ENCODE measurements at regions not wholly inside any gene's neighbourhood (a gene's known extent, or its start where the extent isn't known, plus 50 kb on each side); places are given as distances from the start of the nearest gene placed in this dataset.

DNA sequence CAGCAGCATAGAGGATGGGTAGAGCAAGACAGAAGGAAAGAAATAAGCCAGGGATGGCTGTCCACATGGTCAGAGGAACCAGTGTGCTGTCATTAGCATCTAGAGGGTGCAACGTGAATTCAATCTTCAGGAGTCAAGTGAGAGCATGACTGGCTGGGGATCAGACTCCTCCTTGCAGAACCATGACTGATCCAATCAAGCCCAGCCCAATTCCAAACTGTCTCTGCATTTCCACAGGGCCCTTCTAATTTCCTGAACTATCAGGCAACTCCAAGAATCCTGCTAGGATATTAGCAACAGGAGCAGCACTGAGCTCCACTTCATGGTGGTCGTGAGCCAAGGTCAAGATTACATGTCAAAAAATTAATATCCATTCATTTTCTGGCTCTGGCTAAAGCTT, 166.8 kb upstream of the CAMK1G start:
- no peak overlapping the region for H3K27ac ChIP-seq (ENCODE audit: low read depth, low read length, poor library complexity, severe bottlenecking)
- no peak for TF ChIP-seq EZH2phosphoT487 (IDR thresholded peaks at IDR 0.05; ENCODE audit: borderline replicate concordance, low read depth, low read length)
- TF ChIP-seq, protein P1, sequence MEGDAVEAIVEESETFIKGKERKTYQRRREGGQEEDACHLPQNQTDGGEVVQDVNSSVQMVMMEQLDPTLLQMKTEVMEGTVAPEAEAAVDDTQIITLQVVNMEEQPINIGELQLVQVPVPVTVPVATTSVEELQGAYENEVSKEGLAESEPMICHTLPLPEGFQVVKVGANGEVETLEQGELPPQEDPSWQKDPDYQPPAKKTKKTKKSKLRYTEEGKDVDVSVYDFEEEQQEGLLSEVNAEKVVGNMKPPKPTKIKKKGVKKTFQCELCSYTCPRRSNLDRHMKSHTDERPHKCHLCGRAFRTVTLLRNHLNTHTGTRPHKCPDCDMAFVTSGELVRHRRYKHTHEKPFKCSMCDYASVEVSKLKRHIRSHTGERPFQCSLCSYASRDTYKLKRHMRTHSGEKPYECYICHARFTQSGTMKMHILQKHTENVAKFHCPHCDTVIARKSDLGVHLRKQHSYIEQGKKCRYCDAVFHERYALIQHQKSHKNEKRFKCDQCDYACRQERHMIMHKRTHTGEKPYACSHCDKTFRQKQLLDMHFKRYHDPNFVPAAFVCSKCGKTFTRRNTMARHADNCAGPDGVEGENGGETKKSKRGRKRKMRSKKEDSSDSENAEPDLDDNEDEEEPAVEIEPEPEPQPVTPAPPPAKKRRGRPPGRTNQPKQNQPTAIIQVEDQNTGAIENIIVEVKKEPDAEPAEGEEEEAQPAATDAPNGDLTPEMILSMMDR (conservative IDR thresholded peaks at IDR 0.05; ENCODE audit: low read length) = no peak
- no peaks in the 10 kb centered on the region for H4K20me1 ChIP-seq (ENCODE audit: insufficient read depth, low read length)
- H3K4me1 ChIP-seq (ENCODE audit: insufficient read depth, low read length, poor library complexity, severe bottlenecking) = no peaks in the 10 kb centered on the region
- no peak overlapping the region for H3K4me3 ChIP-seq (ENCODE audit: low read depth, low read length, poor library complexity, severe bottlenecking)
- no peak overlapping the region for H2AFZ ChIP-seq (ENCODE audit: low read length)
- no peak for DNase-seq (ENCODE audit: low spot score)
- H3K9me3 ChIP-seq (ENCODE audit: low read length) = no peaks in the 10 kb centered on the region
- ChIA-PET CTCF (ENCODE audit: unreplicated experiment) (no interaction called here), POLR2A (no interaction called here)
- BruUV-seq (replicated peaks) = no TSS peak
- H3K4me2 ChIP-seq (ENCODE audit: low read length) = no peak overlapping the region
- intact Hi-C loops (cut with micrococcal nuclease; ENCODE audit: unreplicated experiment) = no loop called here
- H3K9me2 ChIP-seq (ENCODE audit: insufficient read depth, low read length) = no peaks in the 10 kb centered on the region
- no peaks in the 10 kb centered on the region for H3K79me2 ChIP-seq (ENCODE audit: insufficient read depth, low read depth, low read length)
- H3K36me3 ChIP-seq (ENCODE audit: insufficient read depth, low read length) = no peaks in the 10 kb centered on the region

DNA sequence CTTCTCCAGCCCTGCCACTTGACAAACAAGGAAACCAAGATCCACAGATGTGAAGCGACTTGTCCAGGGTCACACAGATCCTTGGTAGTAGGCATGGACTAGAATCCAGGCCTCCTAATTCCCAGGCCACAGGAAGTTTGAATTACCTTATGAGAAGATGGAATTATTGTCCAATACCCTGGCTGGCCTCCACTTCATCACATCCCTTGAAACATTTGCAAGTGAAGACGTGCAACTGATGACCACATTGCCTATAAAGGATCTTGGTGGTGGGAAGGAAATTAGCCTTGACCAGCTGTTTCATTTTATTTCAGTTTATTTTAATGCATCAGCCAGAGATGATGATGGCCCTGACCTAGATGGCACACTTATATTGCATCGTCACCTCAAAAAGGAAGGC, 165.8 kb upstream of the CAMK1G start:
- Histone ChIP-seq H3K79me2 (ENCODE audit: insufficient read depth, low read depth, low read length) (no peaks in the 10 kb centered on the region), H4K20me1 (ENCODE audit: insufficient read depth, low read length) (no peaks in the 10 kb centered on the region), H3K9me3 (ENCODE audit: low read length) (no peaks in the 10 kb centered on the region), H3K9me2 (ENCODE audit: insufficient read depth, low read length) (no peaks in the 10 kb centered on the region), H3K27ac (ENCODE audit: low read depth, low read length, poor library complexity, severe bottlenecking) (no peak overlapping the region), H3K4me2 (ENCODE audit: low read length) (no peak overlapping the region), H2AFZ (ENCODE audit: low read length) (no peak overlapping the region), H3K36me3 (ENCODE audit: insufficient read depth, low read length) (no peaks in the 10 kb centered on the region), H3K4me3 (ENCODE audit: low read depth, low read length, poor library complexity, severe bottlenecking) (no peak overlapping the region), H3K4me1 (ENCODE audit: insufficient read depth, low read length, poor library complexity, severe bottlenecking) (no peaks in the 10 kb centered on the region)
- DNase-seq (ENCODE audit: low spot score) = no peak
- intact Hi-C loops (cut with micrococcal nuclease; ENCODE audit: unreplicated experiment) = no loop called here
- POLR2A ChIA-PET = no interaction called here
- no peak for TF ChIP-seq EZH2phosphoT487 (IDR thresholded peaks at IDR 0.05; ENCODE audit: borderline replicate concordance, low read depth, low read length)
- TF ChIP-seq, protein P1 (conservative IDR thresholded peaks at IDR 0.05; ENCODE audit: low read length) = no peak
- no TSS peak for BruUV-seq (replicated peaks)
- CTCF ChIA-PET (ENCODE audit: unreplicated experiment) = no interaction called here

DNA sequence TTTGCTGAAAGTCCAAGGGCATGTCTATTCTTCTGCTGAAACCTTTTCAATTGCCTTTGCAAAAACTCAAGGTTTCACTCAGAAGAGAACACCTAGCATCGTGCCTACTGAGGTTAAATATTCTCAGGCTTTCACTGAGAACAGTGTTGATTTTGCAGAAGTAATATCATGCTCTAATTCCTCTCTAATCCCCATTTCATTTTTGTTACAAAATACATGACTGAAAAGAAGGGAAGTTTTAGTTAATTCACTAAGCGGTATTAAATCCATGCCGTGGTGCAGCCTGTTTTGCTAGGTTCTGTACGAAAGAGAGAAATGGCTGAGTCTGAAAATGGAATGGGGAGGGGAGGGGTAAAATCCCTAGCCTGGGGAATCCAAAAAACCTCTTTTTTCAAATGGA, 163.2 kb upstream of the CAMK1G start:
- Histone ChIP-seq H3K27ac (ENCODE audit: low read depth, low read length, poor library complexity, severe bottlenecking) (no peak overlapping the region), H3K4me3 (ENCODE audit: low read depth, low read length, poor library complexity, severe bottlenecking) (no peak overlapping the region), H3K79me2 (ENCODE audit: insufficient read depth, low read depth, low read length) (no peaks in the 10 kb centered on the region), H3K4me2 (ENCODE audit: low read length) (no peak overlapping the region), H3K9me3 (ENCODE audit: low read length) (no peaks in the 10 kb centered on the region), H4K20me1 (ENCODE audit: insufficient read depth, low read length) (no peaks in the 10 kb centered on the region), H2AFZ (ENCODE audit: low read length) (no peak overlapping the region), H3K4me1 (ENCODE audit: insufficient read depth, low read length, poor library complexity, severe bottlenecking) (no peaks in the 10 kb centered on the region), H3K36me3 (ENCODE audit: insufficient read depth, low read length) (no peaks in the 10 kb centered on the region), H3K9me2 (ENCODE audit: insufficient read depth, low read length) (no peaks in the 10 kb centered on the region)
- DNase-seq (ENCODE audit: low spot score) = no peak
- intact Hi-C loops (cut with micrococcal nuclease; ENCODE audit: unreplicated experiment) = no loop called here
- POLR2A ChIA-PET = interaction anchor here (0.7 kb wide), 1 partner anchor 1441 kb away, joined by 5 read pairs; no protein-coding TSS in a partner anchor
- BruUV-seq (replicated peaks) = no TSS peak
- no peak for TF ChIP-seq EZH2phosphoT487 (IDR thresholded peaks at IDR 0.05; ENCODE audit: borderline replicate concordance, low read depth, low read length)
- TF ChIP-seq, protein P1 (conservative IDR thresholded peaks at IDR 0.05; ENCODE audit: low read length) = no peak
- CTCF ChIA-PET (ENCODE audit: unreplicated experiment) = no interaction called here
